ENCODE measurements at regions not wholly inside any gene's neighbourhood (a gene's known extent, or its start where the extent isn't known, plus 50 kb on each side); places are given as distances from the start of the nearest gene placed in this dataset.

GRCh38 chrX:40158036-40158706 is 60.4 kb upstream of the BCOR start (continued):
- TF ChIP-seq FOXO4 (CRISPR knock-in tag; conservative IDR thresholded peaks at IDR 0.05) (no peak), NAIF1 (CRISPR knock-in tag; IDR thresholded peaks at IDR 0.05; ENCODE audit: borderline replicate concordance) (0 out of 2 replicates have a peak, but pooled peaks have one; percentile 9), ZNF784 (CRISPR knock-in tag; IDR thresholded peaks at IDR 0.05; ENCODE audit: borderline replicate concordance) (no peak)

GRCh38 chrX:40157228-40158035 is 59.7 kb upstream of the BCOR start:
- intact Hi-C loops (cut with micrococcal nuclease; ENCODE audit: unreplicated experiment) (loop anchor here (1.0 to 5.0 kb wide), 2 partner anchors 75 to 111 kb away; no protein-coding TSS in a partner anchor), in situ Hi-C loops (cut with HindIII; ENCODE audit: extremely low pct_ligation_motif_present, low pct_unique_long_range_greater_than_20kb) (no loop called here)
- peaks cover 46% of the 10 kb centered on the region for H3K4me1 ChIP-seq (ENCODE audit: insufficient read depth, low read length)
- no peaks in the 10 kb centered on the region for H3K36me3 ChIP-seq (replicated peaks in 1 of 2; ENCODE audit: control insufficient read depth in 1 of 2, insufficient read depth in 2 of 2, low read length in 2 of 2)
- no peak for ATAC-seq
- WGBS (ENCODE audit: low lambda C conversion rate): 0% methylated on average over 4 of the region's 15 CpGs
- H3K79me2 ChIP-seq (ENCODE audit: insufficient read depth, low read length): peaks cover 2% of the 10 kb centered on the region
- peak overlapping the region; percentile 50 to 70 (median 67) for H3K4me3 ChIP-seq (replicated peaks in 1 of 3; ENCODE audit: insufficient read depth in 1 of 3, low read depth in 2 of 3, low read length in 3 of 3)
- H3K27me3 ChIP-seq (ENCODE audit: control insufficient read depth in 1 of 2, insufficient read depth in 2 of 2, low read length in 2 of 2): no peaks in the 10 kb centered on the region
- FAIRE-seq: peak; percentile 63
- DNase-seq (ENCODE audit: low spot score): no peak
- ChIA-PET POLR2A (interaction anchor here (0.8 to 6.6 kb wide), 13 partner anchors 8 to 385 kb away, joined by 3 to 54 read pairs (median 23); partner anchors contain the start of gene BCOR), CTCF (ENCODE audit: low intra/inter-chr PET ratio, low total read pairs) (no interaction called here)
- no peaks in the 10 kb centered on the region for H4K20me1 ChIP-seq (ENCODE audit: insufficient read depth, low read length)
- H3K9ac ChIP-seq (ENCODE audit: insufficient read depth, low read depth, low read length): peak overlapping the region; percentile 79
- no peaks in the 10 kb centered on the region for H3K9me3 ChIP-seq (ENCODE audit: low read length)
- BruUV-seq (replicated peaks): TSS peak; percentile 43
- peak overlapping the region; percentile 87 for H3K4me2 ChIP-seq (ENCODE audit: low read depth, low read length)
- H2AFZ ChIP-seq (ENCODE audit: low read length): no peak overlapping the region
- H3K27ac ChIP-seq (ENCODE audit: extremely low read length, insufficient read depth, low read length): peak overlapping the region; percentile 95
- TF ChIP-seq ZNF607 (CRISPR knock-in tag; IDR thresholded peaks at IDR 0.05; ENCODE audit: borderline replicate concordance) (no peak), ZNF776 (CRISPR knock-in tag; IDR thresholded peaks at IDR 0.05) (no peak), PRDM4 (CRISPR knock-in tag; IDR thresholded peaks at IDR 0.05; ENCODE audit: borderline replicate concordance) (no peak), TCF12 (IDR thresholded peaks at IDR 0.05) (no peak), TCF12 (CRISPR knock-in tag; IDR thresholded peaks at IDR 0.05) (no peak), SMARCE1 (IDR thresholded peaks at IDR 0.05; ENCODE audit: borderline replicate concordance) (no peak), ELF3 (CRISPR knock-in tag; IDR thresholded peaks at IDR 0.05) (no peak), ONECUT2 (CRISPR knock-in tag; IDR thresholded peaks at IDR 0.05) (no peak), BRF2 (CRISPR knock-in tag; IDR thresholded peaks at IDR 0.05) (0 out of 2 replicates have a peak, but pooled peaks have one; percentile 37)
- TF ChIP-seq, protein P1, sequence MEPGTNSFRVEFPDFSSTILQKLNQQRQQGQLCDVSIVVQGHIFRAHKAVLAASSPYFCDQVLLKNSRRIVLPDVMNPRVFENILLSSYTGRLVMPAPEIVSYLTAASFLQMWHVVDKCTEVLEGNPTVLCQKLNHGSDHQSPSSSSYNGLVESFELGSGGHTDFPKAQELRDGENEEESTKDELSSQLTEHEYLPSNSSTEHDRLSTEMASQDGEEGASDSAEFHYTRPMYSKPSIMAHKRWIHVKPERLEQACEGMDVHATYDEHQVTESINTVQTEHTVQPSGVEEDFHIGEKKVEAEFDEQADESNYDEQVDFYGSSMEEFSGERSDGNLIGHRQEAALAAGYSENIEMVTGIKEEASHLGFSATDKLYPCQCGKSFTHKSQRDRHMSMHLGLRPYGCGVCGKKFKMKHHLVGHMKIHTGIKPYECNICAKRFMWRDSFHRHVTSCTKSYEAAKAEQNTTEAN (CRISPR knock-in tag; conservative IDR thresholded peaks at IDR 0.05): 0 out of 2 replicates have a peak, but pooled peaks have one; percentile 9

Measured in HepG2 (cell line).